ENCODE measurements at regions not wholly inside any gene's neighbourhood (a gene's known extent, or its start where the extent isn't known, plus 50 kb on each side); places are given as distances from the start of the nearest gene placed in this dataset.

DNA sequence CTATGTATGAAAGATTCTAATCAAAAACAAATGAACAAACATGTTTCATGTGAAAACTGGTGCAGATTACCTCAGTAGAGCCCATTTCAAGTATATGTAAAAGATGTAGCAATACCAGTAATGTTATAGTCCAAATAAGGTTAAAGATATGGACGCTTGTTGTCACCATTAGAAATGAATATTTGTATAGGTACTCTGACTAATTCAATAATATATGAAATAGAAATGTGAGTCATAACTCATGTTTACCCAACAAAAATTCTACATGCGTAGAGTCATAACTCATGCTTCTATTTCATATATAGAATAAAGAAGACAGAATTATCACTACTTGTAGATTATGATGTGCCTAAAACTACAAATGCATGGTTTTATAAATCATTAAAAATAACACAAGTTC lies 739.1 kb upstream of the DIAPH2 start:
- H3K14ac ChIP-seq (ENCODE audit: insufficient read length): no peak overlapping the region
- H3K79me2 ChIP-seq (ENCODE audit: control insufficient read depth in 1 of 2, insufficient read depth in 2 of 2, low read length in 2 of 2): no peaks in the 10 kb centered on the region
- no peak overlapping the region for H2BK5ac ChIP-seq (ENCODE audit: low read depth, low read length)
- WGBS, 2 experiments (ENCODE audit: extremely low coverage in 1 of 2, insufficient coverage in 1 of 2, insufficient read length in 1 of 2, insufficient replicate concordance in 2 of 2, low coverage in 1 of 2, low lambda C conversion rate in 2 of 2, missing lambda C conversion rate in 1 of 2): 89% methylated on average over 2 of the region's 2 CpGs; no CpG with 5 or more reads in 1 of the 2 experiments
- no peaks in the 10 kb centered on the region for H3K36me3 ChIP-seq (ENCODE audit: control insufficient read depth in 2 of 4, insufficient read depth in 4 of 4, low read length in 3 of 4)
- no peak overlapping the region for H4K91ac ChIP-seq (replicated peaks; ENCODE audit: insufficient read length, low read length)
- no peak overlapping the region for H3K4ac ChIP-seq (replicated peaks; ENCODE audit: insufficient read length, low read depth, low read length)
- H3K4me2 ChIP-seq (ENCODE audit: insufficient read depth in 1 of 2, low read depth in 2 of 2, low read length in 2 of 2): no peak overlapping the region
- H2AFZ ChIP-seq (ENCODE audit: low read length): no peak overlapping the region
- H4K20me1 ChIP-seq (replicated peaks in 1 of 2; ENCODE audit: control insufficient read depth in 1 of 2, insufficient read depth in 2 of 2, low read length in 2 of 2): no peaks in the 10 kb centered on the region
- no peak overlapping the region for H2BK20ac ChIP-seq (ENCODE audit: low read length)
- no peak overlapping the region for H2BK15ac ChIP-seq (ENCODE audit: low read length)
- no peaks in the 10 kb centered on the region for H3K79me1 ChIP-seq (ENCODE audit: low read depth, low read length)
- no peak for FAIRE-seq
- DNase-seq (ENCODE audit: low read depth in 1 of 2, low spot score in 2 of 2): no peak
- H3K23me2 ChIP-seq (ENCODE audit: low read depth, low read length): no peaks in the 10 kb centered on the region
- H2BK12ac ChIP-seq (ENCODE audit: low read depth, low read length): no peak overlapping the region
- H3K23ac ChIP-seq (ENCODE audit: insufficient read length): no peak overlapping the region
- no peak overlapping the region for H3K56ac ChIP-seq (replicated peaks; ENCODE audit: insufficient read length, low read depth, low read length)
- no peak overlapping the region for H4K8ac ChIP-seq (ENCODE audit: extremely low read depth, insufficient read depth, low read length)
- no peak overlapping the region for H2BK120ac ChIP-seq (replicated peaks; ENCODE audit: low read depth, low read length)
- no peak overlapping the region for H3K9ac ChIP-seq (replicated peaks in 1 of 4; ENCODE audit: extremely low read depth in 1 of 4, low read depth in 3 of 4, low read length in 3 of 4)
- CTCF ChIA-PET (ENCODE audit: partially characterized antibody): no interaction called here
- H3K4me1 ChIP-seq (replicated peaks in 1 of 4; ENCODE audit: control insufficient read depth in 3 of 4, insufficient read depth in 4 of 4, low read length in 3 of 4): no peaks in the 10 kb centered on the region
- H2AK5ac ChIP-seq (ENCODE audit: low read depth, low read length): no peak overlapping the region
- H4K5ac ChIP-seq (ENCODE audit: insufficient read length, low read depth, low read length): no peak overlapping the region
- H3K4me3 ChIP-seq (ENCODE audit: extremely low read depth in 1 of 4, insufficient read depth in 2 of 4, low read depth in 3 of 4, low read length in 4 of 4): no peak overlapping the region
- H3K18ac ChIP-seq (ENCODE audit: extremely low read depth, low read length): no peak overlapping the region
- H3K9me3 ChIP-seq (ENCODE audit: insufficient read depth in 2 of 2, low read depth in 1 of 2, low read length in 1 of 2): no peaks in the 10 kb centered on the region
- no peak overlapping the region for H3K27ac ChIP-seq (ENCODE audit: low read depth, low read length)
- TF ChIP-seq EP300 (IDR thresholded peaks at IDR 0.05; ENCODE audit: borderline replicate concordance in 1 of 2, low read depth in 2 of 2, low read length in 2 of 2) (no peak), KDM4A (IDR thresholded peaks at IDR 0.05; ENCODE audit: low read depth, low read length, severe bottlenecking) (no peak), SRF (IDR thresholded peaks at IDR 0.05; ENCODE audit: low read depth, low read length) (no peak), CHD2 (IDR thresholded peaks at IDR 0.05; ENCODE audit: low read length) (no peak), GTF2F1 (IDR thresholded peaks at IDR 0.05; ENCODE audit: borderline replicate concordance, low read depth, low read length) (no peak), SIN3A (conservative IDR thresholded peaks at IDR 0.05 in 1 of 2, IDR thresholded peaks at IDR 0.05 in 1 of 2; ENCODE audit: low read depth in 1 of 2, low read length in 2 of 2) (no peak)
- TF ChIP-seq, protein P1, sequence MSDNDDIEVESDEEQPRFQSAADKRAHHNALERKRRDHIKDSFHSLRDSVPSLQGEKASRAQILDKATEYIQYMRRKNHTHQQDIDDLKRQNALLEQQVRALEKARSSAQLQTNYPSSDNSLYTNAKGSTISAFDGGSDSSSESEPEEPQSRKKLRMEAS (IDR thresholded peaks at IDR 0.05): no peak
- POLR2A ChIA-PET (ENCODE audit: partially characterized antibody): no interaction called here
- no peaks in the 10 kb centered on the region for H3K27me3 ChIP-seq (replicated peaks in 1 of 4; ENCODE audit: control insufficient read depth in 3 of 4, extremely low read depth in 1 of 4, insufficient read depth in 3 of 4, low read length in 3 of 4)

Data from H1 (cell line).